ENCODE measurements at regions not wholly inside any gene's neighbourhood (a gene's known extent, or its start where the extent isn't known, plus 50 kb on each side); places are given as distances from the start of the nearest gene placed in this dataset.

- TF ChIP-seq POLR2AphosphoS5 (IDR thresholded peaks at IDR 0.05) (no peak), CTCF (IDR thresholded peaks at IDR 0.05 in 8 of 11, conservative IDR thresholded peaks at IDR 0.05 in 3 of 11) (no peak), POLR2A (IDR thresholded peaks at IDR 0.05) (no peak)
These were observed 194.9 kb upstream of the ZNF184 start for GRCh38 chr6:27667657-27668441.
